BJ (cell line): ENCODE measurements at regions not wholly inside any gene's neighbourhood (a gene's known extent, or its start where the extent isn't known, plus 50 kb on each side); places are given as distances from the start of the nearest gene placed in this dataset.

Experiments
- CTCF ChIA-PET: fragments of 350-600 bp; formaldehyde crosslinking; extraction: SDS; loops from one replicate; lab custom pipeline; 2021; ENCODE audit warnings: antibody characterized with exemption, inconsistent platforms; lab: Yijun Ruan, JAX
- POLR2A ChIA-PET: fragments of 300-600 bp; sonication (Branson Sonifier 250); formaldehyde crosslinking; extraction: SDS; loops from one replicate; lab custom pipeline; 2021; ENCODE audit warnings: antibody characterized with exemption; lab: Charles Lee
- DNase-seq: peaks from one replicate; pipeline ENCODE4 v3.0.0-alpha.2; 2011; ENCODE audit warnings: low read depth
- H3K27me3 ChIP-seq: 2 replicates; pipeline ENCODE4 v1.6.0; 2011; ENCODE audit warnings: low read length; ENCODE audit not compliant: control insufficient read depth, insufficient read depth
- H3K36me3 ChIP-seq: 2 replicates; pipeline ENCODE4 v1.5.1; 2011; ENCODE audit warnings: low read length; ENCODE audit not compliant: control insufficient read depth, insufficient read depth
- H3K4me3 ChIP-seq: 2 replicates; pipeline ENCODE4 v1.5.1; 2011; ENCODE audit warnings: low read depth, mild to moderate bottlenecking, control low read depth, low read length
- TF ChIP-seq, protein P1 (sequence below): IDR thresholded peaks from 2 replicates; pipeline ENCODE4 v1.5.1; 2011; ENCODE audit warnings: low read depth, mild to moderate bottlenecking, control low read depth, inconsistent platforms, low read length, moderate library complexity; ENCODE audit not compliant: insufficient read depth

DNA sequence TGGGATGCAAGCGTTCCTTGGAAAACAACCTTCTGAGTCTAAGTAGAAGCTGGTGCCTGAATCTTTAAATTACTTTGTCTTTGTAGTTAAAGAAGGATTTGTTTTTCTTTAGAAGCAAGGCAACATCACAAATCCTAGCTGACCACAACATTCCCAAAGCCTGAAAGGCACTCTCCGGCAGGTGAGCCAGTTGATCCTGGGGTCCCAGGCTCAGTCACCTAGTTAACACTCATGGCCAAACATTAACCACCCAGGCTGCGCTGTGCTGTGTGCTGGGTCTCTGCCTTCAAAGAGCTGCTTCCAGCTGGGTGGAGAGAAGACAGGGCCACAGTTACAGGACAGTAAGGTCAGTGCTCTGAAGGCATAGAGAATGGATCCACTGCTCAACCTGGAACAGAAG, 120.0 kb upstream of the TRIB2 start:
- CTCF ChIA-PET = no interaction called here
- H3K36me3 ChIP-seq = no peaks in the 10 kb centered on the region
- no peaks in the 10 kb centered on the region for H3K27me3 ChIP-seq
- POLR2A ChIA-PET = no interaction called here
- TF ChIP-seq, protein P1, sequence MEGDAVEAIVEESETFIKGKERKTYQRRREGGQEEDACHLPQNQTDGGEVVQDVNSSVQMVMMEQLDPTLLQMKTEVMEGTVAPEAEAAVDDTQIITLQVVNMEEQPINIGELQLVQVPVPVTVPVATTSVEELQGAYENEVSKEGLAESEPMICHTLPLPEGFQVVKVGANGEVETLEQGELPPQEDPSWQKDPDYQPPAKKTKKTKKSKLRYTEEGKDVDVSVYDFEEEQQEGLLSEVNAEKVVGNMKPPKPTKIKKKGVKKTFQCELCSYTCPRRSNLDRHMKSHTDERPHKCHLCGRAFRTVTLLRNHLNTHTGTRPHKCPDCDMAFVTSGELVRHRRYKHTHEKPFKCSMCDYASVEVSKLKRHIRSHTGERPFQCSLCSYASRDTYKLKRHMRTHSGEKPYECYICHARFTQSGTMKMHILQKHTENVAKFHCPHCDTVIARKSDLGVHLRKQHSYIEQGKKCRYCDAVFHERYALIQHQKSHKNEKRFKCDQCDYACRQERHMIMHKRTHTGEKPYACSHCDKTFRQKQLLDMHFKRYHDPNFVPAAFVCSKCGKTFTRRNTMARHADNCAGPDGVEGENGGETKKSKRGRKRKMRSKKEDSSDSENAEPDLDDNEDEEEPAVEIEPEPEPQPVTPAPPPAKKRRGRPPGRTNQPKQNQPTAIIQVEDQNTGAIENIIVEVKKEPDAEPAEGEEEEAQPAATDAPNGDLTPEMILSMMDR = no peak
- H3K4me3 ChIP-seq = no peak overlapping the region
- no peak for DNase-seq

- ChIA-PET POLR2A (no interaction called here), CTCF (no interaction called here)
- no peaks in the 10 kb centered on the region for H3K36me3 ChIP-seq
- TF ChIP-seq, protein P1 = no peak
- no peak for DNase-seq
- no peaks in the 10 kb centered on the region for H3K27me3 ChIP-seq
- H3K4me3 ChIP-seq = no peak overlapping the region
These were observed 119.1 kb upstream of the TRIB2 start for GRCh38 chr2:12597610-12598009.

- Histone ChIP-seq H3K4me3 (no peak overlapping the region), H3K27me3 (no peaks in the 10 kb centered on the region; the same call in 1 of the 2 replicates), H3K36me3 (no peaks in the 10 kb centered on the region)
- DNase-seq = no peak
- POLR2A ChIA-PET = no interaction called here
- TF ChIP-seq, protein P1 = no peak
- CTCF ChIA-PET = interaction anchor here (0.8 to 1.0 kb wide), 2 partner anchors 11 to 16 kb away, joined by 3 read pairs; no protein-coding TSS in a partner anchor
These were observed 114.1 kb upstream of the TRIB2 start for GRCh38 chr2:12602661-12603060.

GRCh38 chr2:12603781-12604295, 112.9 kb upstream of the TRIB2 start:
- TF ChIP-seq, protein P1 = no peak
- Histone ChIP-seq H3K36me3 (no peaks in the 10 kb centered on the region), H3K4me3 (no peak overlapping the region), H3K27me3 (no peaks in the 10 kb centered on the region; the same call in 1 of the 2 replicates)
- CTCF ChIA-PET = interaction anchor here (1.0 kb wide), 1 partner anchor 18 kb away, joined by 3 read pairs; no protein-coding TSS in a partner anchor
- POLR2A ChIA-PET = no interaction called here
- DNase-seq = no peak

DNA sequence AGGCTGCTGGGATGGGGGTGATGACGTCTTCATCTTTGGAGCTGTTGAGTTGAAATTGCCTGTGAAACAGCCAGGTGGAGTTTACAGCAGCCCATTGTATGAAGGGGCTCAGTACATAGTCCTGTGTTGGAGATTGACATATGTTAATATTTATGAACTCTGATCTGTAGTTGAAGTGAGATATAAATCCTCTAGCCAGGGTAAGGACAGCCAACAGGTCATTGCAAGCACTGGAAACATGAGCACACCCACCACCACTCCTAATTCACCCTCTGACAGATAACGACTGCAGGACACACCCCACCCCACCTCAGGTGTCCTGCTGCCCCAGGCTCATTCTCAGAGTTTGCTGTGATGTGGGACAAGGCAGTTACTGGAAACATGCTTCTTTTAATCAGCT, 112.4 kb upstream of the TRIB2 start:
- CTCF ChIA-PET = no interaction called here
- Histone ChIP-seq H3K27me3 (no peaks in the 10 kb centered on the region; the same call in 1 of the 2 replicates), H3K36me3 (no peaks in the 10 kb centered on the region), H3K4me3 (no peak overlapping the region)
- POLR2A ChIA-PET = no interaction called here
- no peak for DNase-seq
- TF ChIP-seq, protein P1 = no peak
